SK-N-SH treated with all-trans-retinoic acid at 6 μM for 48 hours (cell line): ENCODE measurements at regions not wholly inside any gene's neighbourhood (a gene's known extent, or its start where the extent isn't known, plus 50 kb on each side); places are given as distances from the start of the nearest gene placed in this dataset.

Source experiments
- BACH2 ChIP-seq: fragments of 250-450 bp; sonication (Bioruptor Pico); IDR thresholded peaks from 2 replicates; pipeline ENCODE4 v1.9.0; 2021; ENCODE audit warnings: mild to moderate bottlenecking, borderline replicate concordance
- CREB5 ChIP-seq: fragments of 250-450 bp; sonication (Bioruptor Pico); IDR thresholded peaks from 2 replicates; pipeline ENCODE4 v1.5.1; 2020; ENCODE audit warnings: low read depth, mild to moderate bottlenecking, moderate library complexity
- ESRRG ChIP-seq: fragments of 250-450 bp; sonication (Bioruptor Pico); IDR thresholded peaks from 2 replicates; pipeline ENCODE4 v1.6.1; 2021; ENCODE audit warnings: mild to moderate bottlenecking
- ZC3H10 ChIP-seq: fragments of 250-450 bp; sonication (Bioruptor Pico); IDR thresholded peaks from 2 replicates; pipeline ENCODE4 v1.5.1; 2021; ENCODE audit warnings: mild to moderate bottlenecking, moderate library complexity
- ZFP3 ChIP-seq: fragments of 250-450 bp; sonication (Bioruptor Pico); IDR thresholded peaks from 2 replicates; pipeline ENCODE4 v1.5.0; 2020; ENCODE audit warnings: mild to moderate bottlenecking, moderate library complexity
- ZNF70 ChIP-seq: fragments of 450-650 bp; formaldehyde crosslinking; IDR thresholded peaks from 2 replicates; pipeline ENCODE4 v1.5.0; 2020; ENCODE audit warnings: mild to moderate bottlenecking, moderate library complexity

DNA sequence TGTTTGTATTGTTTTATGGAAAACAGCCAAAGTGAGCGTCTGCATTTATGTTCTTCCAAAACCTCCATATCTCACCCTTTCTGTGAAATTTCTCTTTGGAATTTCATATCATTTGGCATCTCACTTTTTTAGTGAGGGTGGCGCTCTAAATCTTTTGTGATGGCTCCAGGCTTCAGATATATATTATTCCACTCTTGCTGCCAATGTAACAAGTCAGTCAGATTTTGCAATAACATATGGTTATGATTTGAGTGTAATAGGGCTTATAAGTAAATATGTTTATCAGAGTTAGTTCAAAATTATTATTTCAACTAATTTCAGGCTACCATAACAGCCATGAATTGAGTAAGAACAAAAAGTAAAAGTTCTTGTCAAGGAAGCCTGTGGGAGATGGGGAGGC is 314.7 kb downstream of the PDGFC start:
- TF ChIP-seq ZNF70 (CRISPR knock-in tag) (no peak), CREB5 (no peak), ZC3H10 (no peak), ESRRG (CRISPR knock-in tag) (no peak), ZFP3 (no peak), BACH2 (no peak)
